HG02884 (cell line): ENCODE measurements at regions not wholly inside any gene's neighbourhood (a gene's known extent, or its start where the extent isn't known, plus 50 kb on each side); places are given as distances from the start of the nearest gene placed in this dataset.

Experiments used
- ATAC-seq: cut with Tn5 transposase; IDR thresholded peaks from one replicate; pipeline ENCODE4 v1.9.1; 2021; ENCODE audit warnings: mild to moderate bottlenecking, moderate library complexity; ENCODE audit not compliant: unreplicated experiment

DNA sequence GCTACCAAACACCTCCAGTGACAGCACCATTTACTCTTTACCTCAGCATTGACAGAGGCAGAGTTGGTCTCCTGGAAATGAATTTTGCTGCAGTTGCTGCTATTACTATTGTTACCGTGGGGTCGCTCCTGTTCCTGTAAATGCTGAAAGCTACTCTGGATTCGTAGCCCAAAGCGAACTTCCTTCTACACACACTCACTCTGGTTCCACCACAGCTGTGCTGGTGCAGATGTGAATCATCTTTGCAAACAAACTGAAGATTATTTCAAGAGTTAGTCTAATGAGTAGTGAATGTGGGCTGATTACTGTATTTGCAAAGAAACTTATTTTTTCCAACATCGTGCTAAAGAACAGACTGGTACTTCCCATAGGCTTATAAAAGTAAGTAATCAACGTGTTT is 304.0 kb downstream of the LPIN1 start:
- peak; percentile 41 for ATAC-seq

DNA sequence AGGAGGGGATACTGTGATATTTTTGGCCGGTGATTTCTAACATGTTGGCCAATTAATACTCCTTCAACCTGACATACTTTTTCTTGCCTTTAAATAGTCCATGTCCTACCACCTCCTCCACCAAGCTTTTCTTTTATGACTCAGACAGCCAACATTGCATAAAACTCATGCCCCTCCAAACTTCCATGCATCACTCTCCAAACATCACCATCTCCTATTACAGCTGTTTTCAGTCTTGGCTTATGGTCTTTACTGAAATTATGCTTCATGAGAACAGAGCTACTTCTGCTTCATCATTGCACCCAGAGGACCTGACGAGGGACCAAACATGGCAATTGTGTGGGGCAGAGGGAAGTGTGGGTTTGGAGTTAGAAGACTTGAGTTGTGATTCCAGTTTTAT is 305.4 kb downstream of the LPIN1 start:
- no peak for ATAC-seq

DNA sequence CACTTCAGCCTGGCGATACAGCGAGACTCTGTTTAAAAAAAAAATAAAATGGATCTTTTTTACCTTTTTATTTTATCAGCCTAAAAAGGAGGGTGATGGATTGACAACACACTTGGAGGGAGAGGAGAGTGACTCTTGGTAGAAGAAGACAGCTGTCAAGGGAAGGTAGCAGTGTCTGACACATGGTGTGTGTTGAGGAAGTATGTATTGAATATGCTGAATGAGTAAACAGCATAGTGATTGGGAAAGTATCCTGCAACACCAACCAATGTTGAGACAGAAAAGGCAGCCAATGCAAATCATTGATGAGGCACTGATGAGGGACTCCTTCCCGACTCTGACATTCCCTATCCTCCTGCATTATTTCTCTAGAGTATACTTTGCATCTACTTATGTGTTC is 306.4 kb downstream of the LPIN1 start:
- no peak for ATAC-seq

DNA sequence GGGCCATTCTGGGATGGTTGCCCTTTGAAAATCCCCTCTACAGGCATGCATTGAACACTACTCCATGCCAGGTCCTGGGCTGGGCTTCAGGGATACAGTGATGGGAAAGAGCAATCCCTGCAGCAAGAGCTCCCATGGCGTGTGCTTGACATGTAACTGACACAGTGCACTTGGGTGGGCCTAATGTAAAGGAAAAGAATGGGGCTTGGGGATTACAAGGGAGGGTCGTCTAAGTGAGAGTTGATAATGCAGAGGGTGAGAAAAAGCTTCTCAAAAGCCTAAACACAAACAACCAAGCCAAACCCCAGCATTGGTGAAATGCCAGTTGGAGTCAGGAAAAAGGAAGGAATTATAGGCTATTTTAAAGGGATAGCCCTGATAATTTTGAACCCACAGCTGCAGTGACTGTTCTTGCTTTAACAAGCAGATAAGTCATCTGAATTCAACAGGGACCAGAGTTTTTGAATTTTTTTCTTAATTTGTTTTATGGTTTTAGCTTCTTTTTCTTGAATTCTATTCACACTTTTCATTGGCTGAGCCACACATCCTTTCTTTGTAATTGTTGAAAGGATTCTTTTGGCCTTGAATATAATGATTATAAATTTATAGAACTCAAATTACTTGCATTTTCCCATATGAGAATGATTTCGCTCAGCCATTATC is 308.7 kb downstream of the LPIN1 start:
- no peak for ATAC-seq

DNA sequence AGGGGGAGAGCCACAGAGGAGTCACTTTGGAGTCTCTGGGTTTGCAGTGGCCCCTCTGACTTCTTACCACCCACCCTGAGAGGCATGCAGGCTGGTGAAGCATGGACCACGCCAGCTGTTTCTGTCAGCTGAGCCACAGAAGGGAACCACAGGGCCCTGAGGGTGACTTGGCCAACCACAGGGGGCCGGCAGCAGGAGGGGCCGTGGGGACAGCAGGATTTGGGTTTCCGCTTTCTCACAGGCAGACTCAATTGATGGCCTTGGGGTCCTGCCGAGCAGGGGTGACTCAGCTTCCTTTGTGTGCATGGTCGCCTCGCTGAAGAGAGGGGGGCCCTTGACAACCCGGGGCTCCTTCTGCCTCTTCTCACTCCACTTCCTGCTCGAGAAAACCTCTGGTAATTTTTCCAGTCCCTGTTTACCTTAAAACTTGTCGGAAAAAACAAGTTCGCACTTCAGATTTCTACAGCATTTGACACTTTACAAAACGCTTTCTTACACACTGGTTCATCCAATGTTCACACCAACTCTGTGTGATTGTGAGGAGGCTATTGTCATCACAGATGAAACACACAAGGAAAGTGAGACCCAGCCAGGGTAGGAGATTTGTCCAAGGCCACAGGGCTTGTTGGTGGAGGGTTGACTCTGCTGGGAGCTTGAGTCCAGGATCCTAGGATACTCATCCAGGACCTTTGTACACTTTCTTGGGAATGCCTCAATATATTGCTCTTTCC is 311.2 kb downstream of the LPIN1 start:
- peak; percentile 79 for ATAC-seq

DNA sequence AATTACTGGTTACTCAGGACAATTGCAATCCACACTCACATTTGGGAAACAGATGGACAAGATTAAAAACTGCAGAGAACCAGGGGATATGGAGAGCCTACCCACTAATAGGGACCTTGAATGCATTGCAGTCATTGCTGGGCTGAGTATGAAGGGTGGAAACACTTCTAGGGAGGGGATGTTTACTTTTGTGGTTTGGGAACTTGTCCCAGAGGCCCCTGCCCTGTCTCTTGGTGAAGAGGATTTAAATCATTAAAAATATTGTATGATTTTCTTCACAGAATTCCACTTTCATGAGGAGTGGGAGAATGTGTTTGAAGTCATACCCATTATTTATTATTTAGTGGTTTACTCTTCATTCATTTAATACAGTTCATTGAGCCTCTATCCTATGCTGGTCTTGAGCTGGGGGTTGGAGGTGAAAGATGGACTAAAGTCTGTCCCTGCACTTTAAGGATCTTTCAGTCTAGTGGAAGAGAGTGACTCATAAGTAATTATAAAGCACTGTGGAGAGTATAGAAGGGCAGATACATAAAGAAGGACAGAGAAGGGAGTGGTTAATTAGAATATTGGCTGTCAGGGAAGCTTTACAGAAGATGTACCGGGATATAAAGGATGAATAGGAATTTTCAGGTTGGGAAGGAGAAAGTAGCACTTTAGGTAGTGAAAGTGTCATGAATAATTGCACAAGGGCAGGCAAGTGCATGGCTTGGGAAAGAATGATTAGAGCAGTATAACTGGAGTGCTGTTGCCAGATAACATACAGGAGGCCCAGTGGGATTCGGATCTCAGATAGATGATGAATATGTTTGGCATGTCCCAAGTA is 313.4 kb downstream of the LPIN1 start:
- ATAC-seq = no peak

DNA sequence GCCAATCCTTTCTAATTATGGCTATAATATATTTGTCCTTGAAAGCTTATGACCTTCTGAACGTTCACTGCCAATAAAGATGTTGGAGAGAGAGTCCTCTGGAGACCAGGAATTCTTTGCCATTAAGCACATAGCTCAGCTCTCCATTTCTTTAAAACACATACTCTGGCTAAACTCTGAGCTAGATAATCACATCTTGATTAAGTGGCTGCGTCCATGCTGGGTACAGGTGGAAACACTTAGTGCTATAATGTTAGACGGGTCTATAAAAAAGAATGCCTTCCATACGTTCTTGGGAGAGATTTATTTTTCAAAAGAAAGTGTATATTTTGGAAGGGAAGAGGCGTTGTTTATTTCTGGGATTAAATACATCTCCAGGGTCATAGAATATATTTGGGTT is 314.5 kb downstream of the LPIN1 start:
- ATAC-seq = no peak

DNA sequence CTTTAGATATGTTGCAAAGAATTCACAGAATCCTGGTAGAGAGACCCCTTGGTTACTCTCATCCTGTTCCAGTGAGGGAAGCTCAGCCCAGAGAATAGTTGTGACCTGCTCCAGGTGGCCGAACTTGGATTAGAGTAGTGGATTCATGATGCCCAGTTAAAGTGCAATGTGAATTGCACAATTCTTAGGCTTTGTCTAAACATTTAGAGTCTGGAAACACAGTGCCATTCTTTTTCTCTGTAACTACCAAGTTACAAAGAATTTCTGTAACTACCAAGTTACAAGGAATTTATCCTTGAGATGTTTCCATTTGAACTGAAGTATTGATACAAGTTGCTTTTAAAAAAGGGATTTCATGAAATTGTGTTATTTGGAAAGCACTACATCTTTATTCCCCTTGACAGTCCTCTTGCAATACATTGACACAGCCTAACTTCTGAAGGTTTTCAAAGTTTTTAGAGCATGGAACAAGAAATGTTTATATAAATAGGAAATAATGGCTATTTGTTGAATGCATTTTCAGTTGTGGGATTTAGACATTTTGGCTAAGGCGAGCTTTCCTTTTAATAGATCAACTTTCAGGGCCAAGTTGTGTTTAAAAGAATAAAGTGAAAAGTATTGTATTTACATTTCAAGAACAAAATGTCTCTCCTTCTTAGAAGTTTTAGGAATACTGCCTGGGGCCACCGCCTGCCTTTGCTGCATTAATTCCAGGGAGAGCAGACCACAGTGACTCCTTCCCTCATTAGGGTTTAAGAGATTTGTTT is 315.0 kb downstream of the LPIN1 start:
- ATAC-seq = no peak

DNA sequence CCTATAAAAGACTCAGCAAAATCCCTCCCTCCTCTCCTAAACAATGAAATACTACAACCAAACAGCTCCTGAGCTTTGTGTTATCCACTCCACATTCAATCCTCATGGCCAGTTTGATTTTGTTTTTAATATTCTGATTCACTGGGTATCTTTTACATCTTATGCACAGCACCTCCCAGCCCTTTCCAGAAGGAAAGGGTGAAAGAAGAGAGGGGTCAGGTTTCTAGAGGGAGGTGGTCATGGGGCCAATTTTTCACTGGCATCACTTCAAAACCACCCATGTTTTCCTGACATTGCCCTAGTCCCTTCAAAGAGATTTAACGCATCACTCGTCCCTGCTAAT is 315.6 kb downstream of the LPIN1 start:
- no peak for ATAC-seq

DNA sequence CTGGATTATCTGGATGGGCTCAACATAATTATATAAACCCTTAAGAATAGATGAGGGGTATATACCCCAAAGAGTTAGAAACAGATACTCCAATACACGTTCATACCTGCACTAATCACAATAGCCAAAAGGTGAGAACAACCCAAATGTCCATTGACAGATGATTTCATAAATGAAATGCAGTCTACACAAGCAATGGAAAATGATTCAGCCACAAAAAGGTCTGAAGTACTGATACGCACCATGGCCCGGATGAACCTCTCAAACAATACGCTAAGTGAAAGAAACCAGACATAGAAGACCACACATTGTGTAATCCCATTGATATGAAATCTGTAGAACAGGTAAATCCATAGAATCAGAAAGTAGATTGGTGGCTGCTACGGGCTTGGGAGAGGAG is 316.8 kb downstream of the LPIN1 start:
- no peak for ATAC-seq

DNA sequence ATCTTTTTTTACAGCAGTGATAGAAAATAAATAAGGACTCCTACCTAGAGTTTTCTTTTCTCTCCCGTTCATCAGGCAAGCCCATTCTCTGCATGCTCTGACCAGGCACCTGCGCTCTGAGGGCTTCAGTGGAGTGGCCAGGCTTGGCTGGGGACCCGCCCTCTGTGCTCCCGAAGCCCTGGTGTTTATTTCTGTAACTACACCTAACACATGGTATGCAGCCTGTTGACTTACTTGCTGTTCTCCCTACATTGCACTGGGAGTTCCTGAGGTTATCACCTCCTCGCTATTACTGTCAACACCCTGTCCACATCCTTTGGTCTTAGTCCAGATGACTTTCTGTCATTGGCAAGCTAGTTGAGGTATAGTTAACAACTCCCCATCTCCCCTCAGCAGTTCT is 317.7 kb downstream of the LPIN1 start:
- ATAC-seq = no peak

DNA sequence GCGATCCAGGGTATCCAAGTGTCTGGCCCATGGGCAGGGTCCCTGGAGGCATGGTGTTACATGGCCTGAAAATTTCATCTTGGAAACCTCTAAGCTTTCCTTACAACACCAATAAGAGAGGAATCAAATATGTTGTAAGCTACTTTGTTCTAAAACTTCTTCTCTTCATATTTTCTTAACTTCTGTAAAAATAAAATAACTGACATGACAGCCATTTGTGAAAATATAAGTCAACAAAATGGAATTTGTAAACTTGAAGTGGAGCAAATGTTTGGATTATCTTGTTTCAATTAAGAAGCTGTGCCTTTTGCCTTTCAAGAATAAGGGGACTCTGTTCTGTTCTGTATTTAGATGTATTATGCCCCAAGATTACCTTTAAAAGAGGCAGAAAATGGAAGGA is 319.7 kb downstream of the LPIN1 start:
- no peak for ATAC-seq

DNA sequence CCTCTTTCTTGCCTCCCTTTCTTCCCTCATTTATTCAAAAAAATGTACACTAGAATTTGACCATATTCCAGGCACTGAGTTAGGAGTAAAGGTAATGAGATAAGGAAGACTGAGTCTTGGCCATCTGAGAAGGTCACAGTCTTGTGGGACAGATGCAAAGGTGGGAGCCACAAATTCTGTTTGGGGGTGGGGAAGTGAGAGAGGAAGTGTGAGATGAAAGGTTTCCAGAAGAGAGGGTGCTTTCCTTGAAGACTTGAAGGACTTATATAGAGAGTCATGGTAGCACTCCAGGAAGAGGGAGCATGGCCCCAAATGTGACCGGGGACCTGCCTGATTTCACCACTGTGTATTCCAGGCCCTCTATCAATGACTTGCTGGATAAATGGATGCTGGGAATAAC is 320.6 kb downstream of the LPIN1 start:
- ATAC-seq = no peak

DNA sequence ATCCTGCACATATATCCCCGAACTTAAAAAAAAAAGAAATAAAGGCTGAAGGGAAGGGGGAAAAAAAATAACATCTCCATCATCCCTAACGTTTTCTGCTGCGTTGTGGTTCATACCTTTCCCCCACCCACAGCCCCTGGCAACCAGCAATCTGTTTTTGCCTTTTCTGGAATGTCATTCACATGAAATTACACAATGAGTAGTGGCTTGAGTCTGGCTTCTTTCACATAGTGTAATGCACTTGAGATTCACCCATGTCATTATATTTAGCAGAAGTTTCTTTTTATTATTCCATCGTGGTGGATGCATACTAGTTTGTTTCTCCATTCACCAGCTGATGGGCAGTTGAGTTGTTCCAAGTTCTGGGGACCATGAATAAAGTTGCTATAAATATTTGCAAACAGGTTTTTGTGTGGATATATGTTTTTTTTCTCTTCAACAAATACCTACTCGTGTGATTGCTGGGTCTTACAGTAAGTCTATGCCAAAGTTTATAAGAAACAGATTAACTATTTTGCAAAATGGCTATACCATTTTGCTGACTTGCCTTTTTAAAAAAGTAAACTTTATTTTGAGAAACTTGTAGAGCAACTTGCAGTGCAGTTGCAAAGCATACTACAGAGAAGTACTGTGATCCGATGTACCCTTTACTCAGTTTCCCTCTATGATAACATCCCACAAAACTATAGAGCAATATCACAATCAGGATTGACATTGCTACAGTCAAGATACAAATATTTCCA is 322.5 kb downstream of the LPIN1 start:
- ATAC-seq = no peak

DNA sequence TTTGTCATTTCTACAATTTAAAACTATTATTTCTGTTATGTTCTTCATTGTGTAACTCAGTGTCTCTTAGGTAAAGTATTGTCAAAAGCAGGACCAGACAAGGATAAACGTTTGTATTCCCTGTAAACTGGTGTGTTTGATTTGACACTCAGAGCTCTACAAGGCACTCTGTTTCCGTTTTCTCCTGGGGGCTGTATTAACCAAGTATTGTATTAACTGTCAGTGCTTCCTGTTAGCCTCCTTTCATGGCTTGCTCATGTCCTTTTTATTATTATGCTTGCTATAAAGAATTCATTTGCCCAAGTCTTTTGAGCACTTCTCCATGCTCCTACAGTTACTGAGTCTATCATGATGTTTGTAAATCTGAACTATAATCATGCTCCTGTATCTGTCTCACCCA is 323.7 kb downstream of the LPIN1 start:
- ATAC-seq = no peak

DNA sequence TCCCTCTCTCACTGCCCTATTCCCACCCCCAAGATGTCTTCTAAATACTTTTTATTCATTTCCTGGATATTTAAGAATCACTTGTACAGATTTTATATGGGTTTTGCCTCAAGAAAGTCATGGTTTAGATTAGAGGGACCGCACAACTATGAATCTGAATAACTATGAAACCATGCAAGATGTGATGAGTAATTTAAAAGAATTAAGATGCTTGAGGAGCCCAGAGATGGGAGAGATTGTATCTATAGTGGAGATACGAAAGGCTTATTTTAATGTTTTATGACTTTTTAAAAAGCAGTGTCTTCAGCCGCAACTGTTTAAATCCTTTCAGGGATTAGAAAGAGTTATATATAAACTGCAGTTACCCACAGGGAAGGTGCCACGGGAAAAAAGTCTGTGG is 324.1 kb downstream of the LPIN1 start:
- ATAC-seq = no peak

DNA sequence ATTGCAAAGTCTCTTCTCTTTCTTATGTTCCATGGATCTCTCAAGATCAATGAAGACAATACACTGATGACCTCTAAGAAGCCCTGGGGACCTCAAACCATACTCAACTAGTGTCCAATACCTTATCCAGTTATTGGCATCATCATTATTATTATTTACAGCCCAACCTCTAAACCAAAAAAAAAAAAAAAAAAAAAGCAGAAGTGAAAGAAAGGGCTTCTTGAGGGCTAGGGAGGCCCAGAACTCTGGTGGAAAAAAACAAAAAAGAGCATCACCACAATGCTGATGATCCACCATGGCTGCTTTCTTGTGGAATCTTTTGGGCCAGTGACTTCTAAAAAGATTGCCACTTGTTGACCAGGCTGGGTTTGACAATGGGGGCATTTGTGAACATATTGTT is 324.9 kb downstream of the LPIN1 start:
- peak; percentile 68 for ATAC-seq

DNA sequence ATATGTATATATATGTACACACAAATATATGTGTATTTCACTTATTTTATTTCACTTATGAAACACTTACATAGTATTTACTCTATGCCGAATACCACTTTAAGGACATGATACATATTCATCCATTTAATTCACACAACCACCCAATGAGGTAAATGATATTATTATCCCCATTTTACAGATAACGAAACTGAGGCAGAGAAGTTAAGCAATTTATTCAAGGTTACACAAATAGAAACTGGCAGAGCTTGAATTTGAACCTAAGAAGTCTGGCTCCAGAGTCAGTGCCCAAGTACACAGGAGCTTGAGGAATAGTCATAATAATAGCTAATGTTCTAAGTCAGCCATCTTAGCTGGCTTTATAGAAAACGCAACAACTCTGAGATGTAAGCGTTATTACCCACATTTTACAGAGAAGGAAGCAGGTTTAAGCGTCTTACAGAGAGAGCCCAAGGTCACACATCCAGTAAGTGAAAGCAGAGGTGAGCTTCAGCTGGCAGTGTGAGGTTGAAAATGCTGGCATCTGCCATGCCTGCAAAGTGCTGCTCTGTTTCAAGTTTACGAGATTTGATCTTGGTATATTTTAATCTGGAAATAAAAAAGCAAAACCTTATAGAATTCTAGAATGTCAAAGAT is 326.9 kb downstream of the LPIN1 start:
- ATAC-seq = no peak

DNA sequence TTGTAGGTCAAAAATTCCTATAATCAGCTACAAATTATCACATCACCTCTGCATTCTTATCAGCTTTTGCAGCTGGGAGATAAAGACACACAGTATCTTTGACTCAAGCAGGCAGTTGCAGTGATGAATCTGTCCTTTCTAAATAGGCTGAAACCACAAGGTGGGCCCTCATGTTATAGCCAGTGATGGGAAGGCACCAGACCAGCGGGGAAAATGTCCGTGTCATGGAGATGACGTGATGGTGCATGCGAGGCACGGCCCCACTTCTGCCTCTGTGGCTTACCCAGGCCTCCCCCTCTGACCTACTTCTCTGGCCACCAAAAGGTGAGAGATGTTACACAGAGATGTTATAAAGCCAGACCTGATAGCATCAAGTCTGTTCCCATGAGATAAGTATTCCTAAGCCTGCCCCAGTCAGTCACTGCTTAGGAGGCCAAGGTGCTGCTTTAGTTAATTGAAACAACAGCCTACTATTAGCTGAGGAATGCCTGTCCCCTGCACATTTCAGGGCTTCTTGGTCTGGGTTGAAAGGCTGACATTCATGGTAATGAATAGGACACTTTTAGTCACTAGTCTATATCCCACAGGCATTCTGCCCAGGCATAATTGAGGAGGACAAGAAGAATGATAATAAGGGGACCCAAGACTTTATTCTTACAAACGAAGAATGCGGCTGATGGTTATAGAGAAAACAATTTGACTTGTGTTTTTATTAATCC is 327.9 kb downstream of the LPIN1 start:
- ATAC-seq = no peak

DNA sequence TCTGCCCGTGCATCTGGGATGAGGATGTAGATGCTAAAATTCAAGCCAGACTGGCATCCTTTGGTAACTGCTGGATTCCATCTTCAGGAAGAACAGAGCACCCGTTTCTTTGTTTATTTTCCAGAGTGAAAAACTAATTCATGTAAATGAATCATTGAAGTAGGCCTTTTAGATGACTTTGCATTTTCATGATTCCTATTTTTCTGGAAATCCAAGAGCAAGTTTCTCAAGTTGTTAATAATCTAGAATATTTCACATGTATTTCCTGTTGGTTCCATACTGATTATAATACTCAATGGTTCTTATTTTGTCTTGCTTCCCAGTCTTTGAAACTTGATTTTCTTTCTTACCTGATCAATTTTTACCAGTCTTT is 328.4 kb downstream of the LPIN1 start:
- no peak for ATAC-seq
